Adrenal gland (tissue), 9 donors: ENCODE measurements at regions not wholly inside any gene's neighbourhood (a gene's known extent, or its start where the extent isn't known, plus 50 kb on each side); places are given as distances from the start of the nearest gene placed in this dataset.
"Not testable (repeated sequence)": the region's sequence is repeated elsewhere in the genome, so short reads cannot be mapped to it uniquely, and the experiment has no call there.

Experiments used
- DNase-seq, 7 donors: peaks; one replicate each; pipeline ENCODE4 v3.0.0-alpha.2; 2019 to 2020
- H3K27ac ChIP-seq, 5 donors: fragments of 200-600 bp; sonication (generic) in 4 of 5; 1 replicate in 3 of 5; 2 replicates in 2 of 5; pipeline versions ENCODE4 v1.5.1 to v1.8.0; 2016 to 2020; ENCODE audit warnings: mild to moderate bottlenecking in 1 of 5
- H3K27me3 ChIP-seq: fragments of 200-600 bp; 2 replicates; pipeline ENCODE4 v1.8.0; 2021
- H3K36me3 ChIP-seq, 2 donors: fragments of 200-600 bp; replicated peaks in 1 of 2; 1 replicate in 1 of 2; 2 replicates in 1 of 2; pipeline versions ENCODE4 v1.5.1 to v1.8.0; 2018 to 2022
- H3K4me1 ChIP-seq, 2 donors: fragments of 200-600 bp; replicated peaks in 1 of 2; 1 replicate in 1 of 2; 2 replicates in 1 of 2; pipeline versions ENCODE4 v1.5.1 to v1.8.0; 2018 to 2021
- H3K4me3 ChIP-seq, 4 donors: fragments of 200-600 bp; sonication (generic) in 3 of 4; one replicate each; pipeline ENCODE4 v1.5.1; 2016 to 2018
- H3K9me3 ChIP-seq, 3 donors: fragments of 200-600 bp; sonication (generic) in 1 of 3; replicated peaks in 1 of 3; 1 replicate in 2 of 3; 2 replicates in 1 of 3; pipeline versions ENCODE4 v1.5.1 to v1.8.0; 2016 to 2021
- POLR2A ChIP-seq, 2 donors: fragments of 450-650 bp; IDR thresholded peaks; one replicate each; pipeline ENCODE4 v1.6.1; 2017; ENCODE audit warnings: antibody characterized with exemption in 2 of 2, mild to moderate bottlenecking in 2 of 2, moderate library complexity in 1 of 2
- WGBS, 4 donors: extraction: QIAGEN DNeasy Blood & Tissue Kit in 2 of 4; methylation state at CpG; one replicate each; pipeline versions ENCODE4 v1.1.5 to v1.1.7; 2013 to 2017; 5-methylcytosine and 5-hydroxymethylcytosine counted together
- intact Hi-C, 2 donors: fragments of 100-400 bp; cut with DNase I; formaldehyde crosslinking; loops; one replicate each; pipeline versions ENCODE4 v1.14.1 to v1.15.0; 2022 to 2023
- TF ChIP-seq, protein P1 (sequence below), 6 experiments: fragments of 450-650 bp in 4 of 6; fragments of 200-600 bp in 2 of 6; sonication (generic) in 1 of 6; IDR thresholded peaks; 1 replicate in 5 of 6; 2 replicates in 1 of 6; pipeline versions ENCODE4 v1.5.1 to v1.8.0; 2016 to 2021; ENCODE audit warnings: antibody characterized with exemption in 6 of 6, mild to moderate bottlenecking in 2 of 6, moderate library complexity in 1 of 6
- donor health status: healthy with polysubstance abuse.
- donor health status: Bipolar disorder and iron deficiency.
- donor health status: DM: yes; HTN: yes; CAD: no.
- donor health status: DM: no; HTN: no; CAD: no.
- donor health status: DM: no; HTN: no; CAD: no.

DNA sequence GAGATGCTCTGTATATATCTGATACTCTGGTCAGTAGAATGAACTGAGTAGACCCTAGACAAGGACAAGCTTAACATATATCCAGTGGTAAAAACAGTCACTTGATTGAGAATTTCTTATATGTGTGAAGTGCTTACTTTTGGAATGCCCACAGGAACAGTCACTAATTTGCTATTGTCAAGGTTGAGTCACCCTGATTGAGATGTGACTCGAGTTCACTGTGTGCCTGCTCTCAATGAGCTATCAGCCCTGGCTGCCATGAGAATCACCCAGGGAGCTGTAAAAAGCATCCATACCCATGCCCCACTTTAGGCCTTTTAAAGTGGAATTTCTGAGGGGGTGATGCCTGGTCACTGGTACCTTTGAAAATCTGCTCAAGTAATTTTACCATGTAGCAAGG is 283.7 kb downstream of the SUCLG1 start:
- WGBS, 4 donors = 48 to 65% (median 54%) methylated on average over 1 of the region's 1 CpG
- H3K4me3 ChIP-seq = no peak overlapping the region
- no peak overlapping the region for H3K27ac ChIP-seq
- intact Hi-C loops = no loop called here
- no peaks in the 10 kb centered on the region for H3K9me3 ChIP-seq
- H3K36me3 ChIP-seq = no peaks in the 10 kb centered on the region
- DNase-seq = no peak
- TF ChIP-seq, protein P1, sequence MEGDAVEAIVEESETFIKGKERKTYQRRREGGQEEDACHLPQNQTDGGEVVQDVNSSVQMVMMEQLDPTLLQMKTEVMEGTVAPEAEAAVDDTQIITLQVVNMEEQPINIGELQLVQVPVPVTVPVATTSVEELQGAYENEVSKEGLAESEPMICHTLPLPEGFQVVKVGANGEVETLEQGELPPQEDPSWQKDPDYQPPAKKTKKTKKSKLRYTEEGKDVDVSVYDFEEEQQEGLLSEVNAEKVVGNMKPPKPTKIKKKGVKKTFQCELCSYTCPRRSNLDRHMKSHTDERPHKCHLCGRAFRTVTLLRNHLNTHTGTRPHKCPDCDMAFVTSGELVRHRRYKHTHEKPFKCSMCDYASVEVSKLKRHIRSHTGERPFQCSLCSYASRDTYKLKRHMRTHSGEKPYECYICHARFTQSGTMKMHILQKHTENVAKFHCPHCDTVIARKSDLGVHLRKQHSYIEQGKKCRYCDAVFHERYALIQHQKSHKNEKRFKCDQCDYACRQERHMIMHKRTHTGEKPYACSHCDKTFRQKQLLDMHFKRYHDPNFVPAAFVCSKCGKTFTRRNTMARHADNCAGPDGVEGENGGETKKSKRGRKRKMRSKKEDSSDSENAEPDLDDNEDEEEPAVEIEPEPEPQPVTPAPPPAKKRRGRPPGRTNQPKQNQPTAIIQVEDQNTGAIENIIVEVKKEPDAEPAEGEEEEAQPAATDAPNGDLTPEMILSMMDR (IDR thresholded peaks at IDR 0.05) = no peak
- no peak for TF ChIP-seq POLR2A (IDR thresholded peaks at IDR 0.05)
- no peaks in the 10 kb centered on the region for H3K27me3 ChIP-seq
- H3K4me1 ChIP-seq = no peaks in the 10 kb centered on the region

DNA sequence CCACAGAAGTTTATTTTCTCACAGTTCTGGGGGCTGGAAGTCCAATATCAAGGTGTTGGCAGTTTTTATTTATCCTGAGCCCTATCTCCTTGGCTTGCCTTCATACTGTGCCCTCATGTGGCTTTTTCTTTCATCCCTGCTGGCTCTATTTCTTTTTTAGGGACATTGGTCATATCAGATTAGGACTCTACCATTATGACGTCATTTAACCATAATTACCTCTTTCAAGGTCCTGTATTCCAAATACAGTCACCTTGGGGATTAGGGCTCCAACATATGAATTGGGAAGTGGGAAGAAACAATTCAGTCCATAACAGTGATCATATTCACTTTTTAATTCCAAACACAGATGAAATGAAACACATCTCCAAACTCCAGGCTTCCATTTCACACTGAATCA is 286.0 kb downstream of the SUCLG1 start:
- no peak for DNase-seq
- no peak overlapping the region for H3K27ac ChIP-seq
- H3K4me3 ChIP-seq = no peak overlapping the region
- no peak for TF ChIP-seq POLR2A (IDR thresholded peaks at IDR 0.05)
- TF ChIP-seq, protein P1 (IDR thresholded peaks at IDR 0.05) = no peak
- no peaks in the 10 kb centered on the region for H3K9me3 ChIP-seq
- H3K27me3 ChIP-seq = no peaks in the 10 kb centered on the region
- H3K36me3 ChIP-seq = no peaks in the 10 kb centered on the region
- WGBS, 4 donors = 25 to 59% (median 51%) methylated on average over 1 of the region's 1 CpG
- H3K4me1 ChIP-seq = no peaks in the 10 kb centered on the region
- intact Hi-C loops = no loop called here

DNA sequence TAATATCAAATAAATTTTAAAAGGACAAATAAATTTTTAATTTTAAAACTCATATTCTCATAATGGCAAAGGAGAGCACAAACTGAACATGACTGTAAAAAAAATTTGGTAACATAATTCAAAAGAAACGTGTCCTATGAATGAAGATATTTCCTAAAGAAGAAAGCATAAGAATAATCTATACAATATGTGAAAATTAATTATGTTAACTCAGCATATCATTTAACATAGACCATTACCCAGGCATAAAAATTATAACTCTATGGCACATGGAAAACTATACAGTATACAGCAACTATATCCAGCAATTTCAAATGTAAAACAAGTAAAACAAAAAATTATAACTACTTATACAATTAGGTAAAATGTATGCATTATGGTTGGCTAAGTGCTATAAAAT is 288.1 kb downstream of the SUCLG1 start:
- no peak overlapping the region for H3K27ac ChIP-seq
- TF ChIP-seq, protein P1 (IDR thresholded peaks at IDR 0.05) = no peak
- no peak overlapping the region for H3K4me3 ChIP-seq
- H3K27me3 ChIP-seq = no peaks in the 10 kb centered on the region
- H3K36me3 ChIP-seq = no peaks in the 10 kb centered on the region
- WGBS, 4 donors = 52 to 69% (median 61%) methylated on average over 1 of the region's 1 CpG
- DNase-seq = no peak
- intact Hi-C loops = no loop called here
- H3K9me3 ChIP-seq = no peaks in the 10 kb centered on the region
- no peaks in the 10 kb centered on the region for H3K4me1 ChIP-seq

DNA sequence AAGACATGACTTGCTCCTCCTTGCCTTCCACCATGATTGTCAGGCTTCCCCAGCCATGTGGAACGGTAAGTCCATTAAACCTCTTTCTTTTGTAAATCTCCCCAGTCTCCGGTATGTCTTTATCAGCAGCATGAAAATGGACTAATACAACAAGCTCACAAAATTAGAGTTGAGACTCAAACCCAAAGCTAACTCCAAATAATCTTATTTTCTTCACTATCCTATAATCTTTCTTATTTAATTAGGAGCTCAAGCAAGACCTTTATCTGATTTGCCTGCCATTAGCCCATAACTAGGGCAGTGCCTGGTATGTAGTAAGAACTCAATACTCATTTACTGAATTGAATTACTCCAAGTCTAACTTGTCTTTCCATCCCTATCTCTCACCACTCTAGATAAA is 289.2 kb downstream of the SUCLG1 start:
- H3K4me1 ChIP-seq = no peaks in the 10 kb centered on the region
- intact Hi-C loops = no loop called here
- no peaks in the 10 kb centered on the region for H3K27me3 ChIP-seq
- H3K9me3 ChIP-seq = no peaks in the 10 kb centered on the region
- WGBS, 4 donors = 73 to 85% (median 76%) methylated on average over 2 of the region's 2 CpGs
- TF ChIP-seq POLR2A (IDR thresholded peaks at IDR 0.05) = no peak
- TF ChIP-seq, protein P1 (IDR thresholded peaks at IDR 0.05) = no peak
- DNase-seq = no peak
- H3K27ac ChIP-seq = no peak overlapping the region
- no peaks in the 10 kb centered on the region for H3K36me3 ChIP-seq
- H3K4me3 ChIP-seq = no peak overlapping the region

DNA sequence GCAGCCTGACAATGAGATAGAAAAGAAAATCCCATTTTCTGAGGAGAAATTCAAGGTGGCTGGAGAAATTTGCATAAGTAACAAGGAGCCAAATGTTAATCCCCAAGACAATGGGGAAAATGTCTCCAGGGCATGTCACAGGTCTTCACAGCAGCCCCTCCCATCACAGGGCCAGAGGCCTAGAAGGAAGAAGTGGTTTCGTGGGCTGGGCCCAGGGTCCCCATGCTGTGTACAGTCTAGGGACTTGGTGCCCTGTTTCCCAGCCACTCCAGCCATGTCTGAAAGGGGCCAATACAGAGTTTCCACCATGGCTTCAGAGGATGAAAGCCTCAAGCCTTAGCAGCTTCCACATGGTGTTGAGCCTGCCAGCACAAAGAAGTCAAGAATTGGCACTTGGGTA is 290.5 kb downstream of the SUCLG1 start:
- H3K27me3 ChIP-seq, H3K4me1 ChIP-seq, DNase-seq, H3K36me3 ChIP-seq, intact Hi-C loops, H3K27ac ChIP-seq, H3K9me3 ChIP-seq, H3K4me3 ChIP-seq: not testable (repeated sequence)
- WGBS, 4 donors = 57 to 78% (median 74%) methylated on average over 1 of the region's 1 CpG
